Suprapubic skin (tissue), 4 donors: ENCODE measurements at regions not wholly inside any gene's neighbourhood (a gene's known extent, or its start where the extent isn't known, plus 50 kb on each side); places are given as distances from the start of the nearest gene placed in this dataset.

ENCODE experiments used
- EP300 ChIP-seq: sonication (generic); formaldehyde crosslinking; IDR thresholded peaks from one replicate; pipeline ENCODE4 v1.6.1; 2017; ENCODE audit warnings: antibody characterized with exemption
- POLR2A ChIP-seq, 2 donors: fragments of 450-650 bp; IDR thresholded peaks; one replicate each; pipeline ENCODE4 v1.6.1; 2017; ENCODE audit warnings: antibody characterized with exemption in 2 of 2, mild to moderate bottlenecking in 2 of 2, moderate library complexity in 2 of 2
- POLR2AphosphoS5 ChIP-seq, 3 donors: sonication (generic); formaldehyde crosslinking; IDR thresholded peaks; one replicate each; pipeline ENCODE4 v1.6.1; 2017; ENCODE audit warnings: antibody characterized with exemption in 3 of 3
- TF ChIP-seq, protein P1 (sequence below), 2 donors: fragments of 200-600 bp in 1 of 2; fragments of 450-650 bp in 1 of 2; sonication (generic) in 1 of 2; IDR thresholded peaks; one replicate each; pipeline ENCODE4 v1.5.1; 2016 to 2019; ENCODE audit warnings: antibody characterized with exemption in 2 of 2, mild to moderate bottlenecking in 1 of 2, moderate library complexity in 1 of 2

- TF ChIP-seq, protein P1, sequence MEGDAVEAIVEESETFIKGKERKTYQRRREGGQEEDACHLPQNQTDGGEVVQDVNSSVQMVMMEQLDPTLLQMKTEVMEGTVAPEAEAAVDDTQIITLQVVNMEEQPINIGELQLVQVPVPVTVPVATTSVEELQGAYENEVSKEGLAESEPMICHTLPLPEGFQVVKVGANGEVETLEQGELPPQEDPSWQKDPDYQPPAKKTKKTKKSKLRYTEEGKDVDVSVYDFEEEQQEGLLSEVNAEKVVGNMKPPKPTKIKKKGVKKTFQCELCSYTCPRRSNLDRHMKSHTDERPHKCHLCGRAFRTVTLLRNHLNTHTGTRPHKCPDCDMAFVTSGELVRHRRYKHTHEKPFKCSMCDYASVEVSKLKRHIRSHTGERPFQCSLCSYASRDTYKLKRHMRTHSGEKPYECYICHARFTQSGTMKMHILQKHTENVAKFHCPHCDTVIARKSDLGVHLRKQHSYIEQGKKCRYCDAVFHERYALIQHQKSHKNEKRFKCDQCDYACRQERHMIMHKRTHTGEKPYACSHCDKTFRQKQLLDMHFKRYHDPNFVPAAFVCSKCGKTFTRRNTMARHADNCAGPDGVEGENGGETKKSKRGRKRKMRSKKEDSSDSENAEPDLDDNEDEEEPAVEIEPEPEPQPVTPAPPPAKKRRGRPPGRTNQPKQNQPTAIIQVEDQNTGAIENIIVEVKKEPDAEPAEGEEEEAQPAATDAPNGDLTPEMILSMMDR (IDR thresholded peaks at IDR 0.05): no peak
- TF ChIP-seq POLR2A (IDR thresholded peaks at IDR 0.05): no peak
- no peak for TF ChIP-seq EP300
- no peak for TF ChIP-seq POLR2AphosphoS5 (IDR thresholded peaks at IDR 0.05)
Observed at GRCh38 chr4:55722132-55722531, 86.0 kb upstream of the NMU start.
